GM21390 (cell line): ENCODE measurements at regions not wholly inside any gene's neighbourhood (a gene's known extent, or its start where the extent isn't known, plus 50 kb on each side); places are given as distances from the start of the nearest gene placed in this dataset.

ENCODE experiments used
- ATAC-seq: cut with Tn5 transposase; IDR thresholded peaks from one replicate; pipeline ENCODE4 v1.9.1; 2021; ENCODE audit not compliant: unreplicated experiment

- peak; percentile 25 for ATAC-seq
Measured at GRCh38 chr14:89613260-89614008, 196.4 kb upstream of the FOXN3 start.

GRCh38 chr14:89609500-89610100 is 192.6 kb upstream of the FOXN3 start:
- no peak for ATAC-seq

- no peak for ATAC-seq
Measured at GRCh38 chr14:89607453-89607852, 190.4 kb upstream of the FOXN3 start.

GRCh38 chr14:89603938-89604480 is 187.0 kb upstream of the FOXN3 start:
- ATAC-seq: no peak

- no peak for ATAC-seq
Measured at GRCh38 chr14:89600950-89601826, 184.2 kb upstream of the FOXN3 start.

- no peak for ATAC-seq
Measured at GRCh38 chr14:89600029-89600428, 183.0 kb upstream of the FOXN3 start.

GRCh38 chr14:89598548-89599186 is 181.6 kb upstream of the FOXN3 start:
- ATAC-seq: no peak

- ATAC-seq: no peak
Measured at GRCh38 chr14:89592961-89593360, 175.9 kb upstream of the FOXN3 start.

GRCh38 chr14:89589400-89590118 is 172.5 kb upstream of the FOXN3 start:
- no peak for ATAC-seq

GRCh38 chr14:89588840-89589296 is 171.8 kb upstream of the FOXN3 start:
- no peak for ATAC-seq

- no peak for ATAC-seq
Measured at GRCh38 chr14:89588016-89588415, 171.0 kb upstream of the FOXN3 start.

GRCh38 chr14:89587136-89587420 is 170.0 kb upstream of the FOXN3 start:
- no peak for ATAC-seq

- no peak for ATAC-seq
Measured at GRCh38 chr14:89586258-89587135, 169.5 kb upstream of the FOXN3 start.

GRCh38 chr14:89578156-89578555 is 161.1 kb upstream of the FOXN3 start:
- no peak for ATAC-seq

- no peak for ATAC-seq
Measured at GRCh38 chr14:89576960-89577359, 159.9 kb upstream of the FOXN3 start.

GRCh38 chr14:89576145-89576927 is 159.3 kb upstream of the FOXN3 start:
- ATAC-seq: no peak

GRCh38 chr14:89575386-89576061 is 158.5 kb upstream of the FOXN3 start:
- no peak for ATAC-seq

- ATAC-seq: no peak
Measured at GRCh38 chr14:89574420-89574819, 157.4 kb upstream of the FOXN3 start.
